BLaER1 treated with 17β-estradiol and CSF1 and Interleukin-3, amounts not matched to agents 10 nM and 100 nM (cell line): ENCODE measurements at regions not wholly inside any gene's neighbourhood (a gene's known extent, or its start where the extent isn't known, plus 50 kb on each side); places are given as distances from the start of the nearest gene placed in this dataset.
"Not testable (repeated sequence)": the region's sequence is repeated elsewhere in the genome, so short reads cannot be mapped to it uniquely, and the experiment has no call there.

Experiments
- H3K27ac ChIP-seq, 11 experiments: shearing (Covaris generic); formaldehyde crosslinking; 2 replicates each; pipeline ENCODE4 v1.8.1; 2022
- H3K27me3 ChIP-seq, 11 experiments: shearing (Covaris generic); formaldehyde crosslinking; 2 replicates each; pipeline ENCODE4 v1.8.1; 2022
- H3K36me3 ChIP-seq, 11 experiments: shearing (Covaris generic); formaldehyde crosslinking; 2 replicates each; pipeline ENCODE4 v1.8.1; 2022
- H3K4me1 ChIP-seq, 10 experiments: shearing (Covaris generic); formaldehyde crosslinking; 2 replicates each; pipeline ENCODE4 v1.8.1; 2022
- H3K4me2 ChIP-seq, 11 experiments: shearing (Covaris generic); formaldehyde crosslinking; 2 replicates each; pipeline ENCODE4 v1.8.1; 2022
- H3K4me3 ChIP-seq, 10 experiments: shearing (Covaris generic); formaldehyde crosslinking; 2 replicates each; pipeline ENCODE4 v1.8.1; 2022
- H3K9ac ChIP-seq, 11 experiments: shearing (Covaris generic); formaldehyde crosslinking; 2 replicates each; pipeline ENCODE4 v1.8.1; 2022
- H3K9me3 ChIP-seq, 11 experiments: shearing (Covaris generic); formaldehyde crosslinking; replicated peaks in 1 of 11; 2 replicates each; pipeline ENCODE4 v1.8.1; 2022
- H4K20me1 ChIP-seq, 11 experiments: shearing (Covaris generic); formaldehyde crosslinking; 2 replicates each; pipeline ENCODE4 v1.8.1; 2022
- Cebpa-rat ChIP-seq, 11 experiments: shearing (Covaris generic); IDR thresholded peaks; 2 replicates each; pipeline ENCODE4 v1.8.1; 2022

- no peaks in the 10 kb centered on the region for H3K4me1 ChIP-seq
- H4K20me1 ChIP-seq = no peaks in the 10 kb centered on the region
- no peak for TF ChIP-seq Cebpa-rat (IDR thresholded peaks at IDR 0.05)
- no peak overlapping the region for H3K9ac ChIP-seq
- H3K36me3 ChIP-seq = no peaks in the 10 kb centered on the region
- peaks cover 0 to 9% (median 0%) of the 10 kb centered on the region in 11 experiments; a peak in 4 of 22 replicates for H3K9me3 ChIP-seq
- no peak overlapping the region for H3K27ac ChIP-seq
- H3K27me3 ChIP-seq = no peaks in the 10 kb centered on the region
- no peak overlapping the region for H3K4me3 ChIP-seq
- H3K4me2 ChIP-seq = no peak overlapping the region
Measured at GRCh38 chr2:125822746-125823145, 833.2 kb upstream of the GYPC start.

- H4K20me1 ChIP-seq, H3K4me3 ChIP-seq, H3K9me3 ChIP-seq, H3K36me3 ChIP-seq, H3K27me3 ChIP-seq, H3K9ac ChIP-seq, H3K4me1 ChIP-seq, H3K4me2 ChIP-seq, H3K27ac ChIP-seq: not testable (repeated sequence)
Measured at GRCh38 chr2:125825781-125826180, 830.2 kb upstream of the GYPC start.

- H3K9me3 ChIP-seq = no peaks in the 10 kb centered on the region
- no peaks in the 10 kb centered on the region for H4K20me1 ChIP-seq
- no peaks in the 10 kb centered on the region for H3K27me3 ChIP-seq
- H3K9ac ChIP-seq = no peak overlapping the region
- no peak overlapping the region for H3K4me2 ChIP-seq
- no peaks in the 10 kb centered on the region for H3K36me3 ChIP-seq
- no peaks in the 10 kb centered on the region for H3K4me1 ChIP-seq
- no peak overlapping the region for H3K4me3 ChIP-seq
- no peak for TF ChIP-seq Cebpa-rat (IDR thresholded peaks at IDR 0.05)
- no peak overlapping the region for H3K27ac ChIP-seq
Measured at GRCh38 chr2:125837128-125837527, 818.8 kb upstream of the GYPC start.

DNA sequence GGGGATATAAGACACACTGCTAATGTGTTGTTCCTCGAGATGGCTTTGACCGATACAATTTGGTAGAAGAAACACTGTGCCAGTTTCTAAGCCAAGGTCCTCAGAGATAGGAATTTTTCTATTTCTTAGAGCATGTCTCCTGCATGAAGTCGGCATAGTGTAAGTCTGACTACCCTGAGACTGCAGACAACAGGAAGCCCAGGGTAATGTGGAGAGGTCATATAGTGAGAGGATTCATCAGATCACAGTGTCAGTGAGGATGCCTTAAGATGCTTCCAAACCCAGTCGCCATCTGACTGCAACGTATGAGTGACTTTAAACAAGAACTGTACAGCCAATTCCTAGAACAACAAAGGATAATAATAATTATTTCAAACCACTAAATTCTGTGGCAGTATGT, 818.3 kb upstream of the GYPC start:
- no peaks in the 10 kb centered on the region for H3K36me3 ChIP-seq
- H4K20me1 ChIP-seq = no peaks in the 10 kb centered on the region
- H3K27me3 ChIP-seq = no peaks in the 10 kb centered on the region
- no peak for TF ChIP-seq Cebpa-rat (IDR thresholded peaks at IDR 0.05)
- no peaks in the 10 kb centered on the region for H3K9me3 ChIP-seq
- H3K4me1 ChIP-seq = no peaks in the 10 kb centered on the region
- H3K9ac ChIP-seq = no peak overlapping the region
- no peak overlapping the region for H3K4me2 ChIP-seq
- H3K27ac ChIP-seq = no peak overlapping the region
- H3K4me3 ChIP-seq = no peak overlapping the region

- H3K4me3 ChIP-seq = no peak overlapping the region
- TF ChIP-seq Cebpa-rat (IDR thresholded peaks at IDR 0.05) = no peak
- H3K9me3 ChIP-seq = no peaks in the 10 kb centered on the region
- no peaks in the 10 kb centered on the region for H3K36me3 ChIP-seq
- H4K20me1 ChIP-seq = no peaks in the 10 kb centered on the region
- no peak overlapping the region for H3K27ac ChIP-seq
- no peaks in the 10 kb centered on the region for H3K27me3 ChIP-seq
- no peak overlapping the region for H3K4me2 ChIP-seq
- no peaks in the 10 kb centered on the region for H3K4me1 ChIP-seq
- no peak overlapping the region for H3K9ac ChIP-seq
Measured at GRCh38 chr2:125839945-125840344, 816.0 kb upstream of the GYPC start.

DNA sequence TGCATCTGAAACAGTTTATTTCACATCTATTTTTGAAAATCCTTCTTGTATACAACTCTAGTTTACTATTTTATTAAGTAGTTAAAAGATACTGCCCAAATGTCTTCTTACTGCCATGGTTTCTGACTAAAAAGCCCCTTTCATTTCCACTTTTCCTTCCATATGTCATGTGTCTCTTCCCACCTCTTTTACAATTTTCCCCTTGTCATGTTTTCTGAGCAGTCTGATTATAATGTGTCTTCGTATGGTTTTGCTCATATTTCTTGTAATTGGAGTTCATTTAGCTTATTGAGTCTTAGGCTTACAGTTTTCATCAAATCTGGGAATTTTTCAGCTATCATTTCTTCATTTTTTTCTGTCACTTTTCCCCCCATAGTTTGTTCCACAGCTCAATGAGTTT, 813.9 kb upstream of the GYPC start:
- no peaks in the 10 kb centered on the region for H4K20me1 ChIP-seq
- no peak overlapping the region for H3K9ac ChIP-seq
- TF ChIP-seq Cebpa-rat (IDR thresholded peaks at IDR 0.05) = no peak
- H3K4me3 ChIP-seq = no peak overlapping the region
- no peaks in the 10 kb centered on the region for H3K27me3 ChIP-seq
- H3K36me3 ChIP-seq = no peaks in the 10 kb centered on the region
- H3K9me3 ChIP-seq = no peaks in the 10 kb centered on the region
- H3K4me2 ChIP-seq = no peak overlapping the region
- no peaks in the 10 kb centered on the region for H3K4me1 ChIP-seq
- H3K27ac ChIP-seq = no peak overlapping the region

- TF ChIP-seq Cebpa-rat (IDR thresholded peaks at IDR 0.05) = no peak
- no peaks in the 10 kb centered on the region for H3K36me3 ChIP-seq
Measured at GRCh38 chr2:125850541-125850940, 805.4 kb upstream of the GYPC start.

GRCh38 chr2:125852364-125852763, 803.6 kb upstream of the GYPC start:
- H3K9me3 ChIP-seq = no peaks in the 10 kb centered on the region
- H3K27ac ChIP-seq = no peak overlapping the region
- no peak for TF ChIP-seq Cebpa-rat (IDR thresholded peaks at IDR 0.05)
- no peaks in the 10 kb centered on the region for H3K27me3 ChIP-seq
- no peak overlapping the region for H3K4me2 ChIP-seq
- H3K36me3 ChIP-seq = no peaks in the 10 kb centered on the region
- no peaks in the 10 kb centered on the region for H3K4me1 ChIP-seq
- H4K20me1 ChIP-seq = no peaks in the 10 kb centered on the region
- H3K4me3 ChIP-seq = no peak overlapping the region
- H3K9ac ChIP-seq = no peak overlapping the region

More at GRCh38 chr2:125850541-125850940, 805.4 kb upstream of the GYPC start:
- Histone ChIP-seq H3K4me3 (no peak overlapping the region), H4K20me1 (no peaks in the 10 kb centered on the region), H3K9me3 (no peaks in the 10 kb centered on the region), H3K27me3 (no peaks in the 10 kb centered on the region), H3K4me2 (no peak overlapping the region), H3K9ac (no peak overlapping the region), H3K4me1 (no peaks in the 10 kb centered on the region), H3K27ac (no peak overlapping the region)

GRCh38 chr2:125853626-125854025, 802.3 kb upstream of the GYPC start:
- H3K27me3 ChIP-seq = no peaks in the 10 kb centered on the region
- no peaks in the 10 kb centered on the region for H3K36me3 ChIP-seq
- no peak overlapping the region for H3K9ac ChIP-seq
- no peak for TF ChIP-seq Cebpa-rat (IDR thresholded peaks at IDR 0.05)
- H3K4me1 ChIP-seq = no peaks in the 10 kb centered on the region
- no peak overlapping the region for H3K4me2 ChIP-seq
- no peak overlapping the region for H3K4me3 ChIP-seq
- H3K27ac ChIP-seq = no peak overlapping the region
- H4K20me1 ChIP-seq = no peaks in the 10 kb centered on the region
- no peaks in the 10 kb centered on the region for H3K9me3 ChIP-seq

GRCh38 chr2:125855204-125855603, 800.8 kb upstream of the GYPC start:
- no peak for TF ChIP-seq Cebpa-rat (IDR thresholded peaks at IDR 0.05)
- Histone ChIP-seq H3K27me3 (no peaks in the 10 kb centered on the region), H3K36me3 (no peaks in the 10 kb centered on the region), H3K4me3 (no peak overlapping the region), H3K4me1 (no peaks in the 10 kb centered on the region), H3K9ac (no peak overlapping the region), H3K27ac (no peak overlapping the region), H4K20me1 (no peaks in the 10 kb centered on the region), H3K9me3 (no peaks in the 10 kb centered on the region), H3K4me2 (no peak overlapping the region)
